ENCODE measurements at regions not wholly inside any gene's neighbourhood (a gene's known extent, or its start where the extent isn't known, plus 50 kb on each side); places are given as distances from the start of the nearest gene placed in this dataset.
"Not testable (repeated sequence)": the region's sequence is repeated elsewhere in the genome, so short reads cannot be mapped to it uniquely, and the experiment has no call there.

DNA sequence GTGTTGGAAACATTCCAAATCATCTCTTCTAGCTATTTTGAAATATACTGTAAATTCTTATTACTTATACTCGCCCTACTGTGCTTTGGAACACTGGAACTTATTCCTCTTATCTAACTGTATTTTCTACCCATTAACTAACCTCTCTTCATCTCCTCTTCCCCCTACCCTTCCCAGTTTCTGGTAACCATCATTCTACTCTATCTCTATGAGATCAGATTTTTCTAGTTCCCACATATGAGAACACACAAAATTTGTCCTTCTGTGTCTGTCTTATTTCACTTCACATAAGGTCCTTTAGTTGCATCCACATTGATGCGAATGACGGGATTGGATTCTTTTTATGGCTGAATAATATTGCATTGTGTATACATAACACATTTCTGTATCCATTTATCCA, 1003.8 kb upstream of the INTU start:
- DNase-seq (ENCODE audit: low spot score): no peak
- Mint-ChIP-seq H3K9me3 (peaks cover 6% of the 10 kb centered on the region), H3K36me3 (no peaks in the 10 kb centered on the region), H3K4me1 (ENCODE audit: low read depth in 2 of 2) (no peaks in the 10 kb centered on the region), H3K27me3 (no peaks in the 10 kb centered on the region), H3K4me3 (no peak overlapping the region), H3K27ac (no peak overlapping the region)
- no peak for ATAC-seq

DNA sequence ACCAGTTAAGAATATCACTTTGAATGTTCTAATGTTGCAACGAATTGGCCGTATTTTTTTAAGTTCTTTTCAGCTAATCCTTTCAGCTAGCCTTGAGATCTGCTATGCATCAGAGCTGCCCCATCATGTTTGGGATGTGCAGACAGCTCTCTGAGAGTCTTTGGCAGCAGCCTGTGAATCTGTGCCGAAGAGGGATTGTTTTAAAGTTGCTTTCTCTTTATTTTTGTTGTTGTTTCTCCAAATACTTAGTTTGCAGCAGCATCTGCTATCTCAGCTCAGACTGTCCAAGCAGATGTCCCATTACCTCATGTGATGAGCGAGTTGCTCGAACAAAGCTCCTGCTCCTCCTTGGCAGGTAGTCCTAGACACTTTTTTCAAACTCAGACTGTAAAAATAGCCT, 1002.5 kb upstream of the INTU start:
- no peak overlapping the region for H3K4me3 Mint-ChIP-seq
- DNase-seq (ENCODE audit: low spot score) (no peak), ATAC-seq (no peak)
- no peaks in the 10 kb centered on the region for H3K27me3 Mint-ChIP-seq
- H3K4me1 Mint-ChIP-seq (ENCODE audit: low read depth in 2 of 2): no peaks in the 10 kb centered on the region
- H3K36me3 Mint-ChIP-seq: no peaks in the 10 kb centered on the region
- peaks cover 6% of the 10 kb centered on the region for H3K9me3 Mint-ChIP-seq
- H3K27ac Mint-ChIP-seq: no peak overlapping the region

DNA sequence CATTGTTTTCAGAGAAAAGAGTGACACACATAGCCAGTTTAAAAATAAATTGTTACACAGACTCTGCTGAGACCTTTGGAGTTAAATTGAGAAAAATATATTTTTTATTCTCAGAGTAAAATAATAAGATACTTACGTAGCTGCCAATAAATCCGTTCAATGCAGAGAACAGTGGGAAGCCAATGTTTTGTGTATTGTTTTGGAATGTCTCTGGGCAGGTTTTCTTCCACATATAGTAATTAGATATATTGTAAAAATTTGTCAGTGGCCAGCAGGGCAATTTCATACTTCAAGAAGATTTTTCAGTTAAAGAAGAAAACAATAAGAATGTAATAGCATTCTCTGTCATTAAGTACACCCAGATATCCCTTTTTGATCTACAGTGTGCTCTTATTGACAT, 999.5 kb upstream of the INTU start:
- no peak for ATAC-seq
- Mint-ChIP-seq H3K27ac (no peak overlapping the region), H3K4me3 (no peak overlapping the region)

DNA sequence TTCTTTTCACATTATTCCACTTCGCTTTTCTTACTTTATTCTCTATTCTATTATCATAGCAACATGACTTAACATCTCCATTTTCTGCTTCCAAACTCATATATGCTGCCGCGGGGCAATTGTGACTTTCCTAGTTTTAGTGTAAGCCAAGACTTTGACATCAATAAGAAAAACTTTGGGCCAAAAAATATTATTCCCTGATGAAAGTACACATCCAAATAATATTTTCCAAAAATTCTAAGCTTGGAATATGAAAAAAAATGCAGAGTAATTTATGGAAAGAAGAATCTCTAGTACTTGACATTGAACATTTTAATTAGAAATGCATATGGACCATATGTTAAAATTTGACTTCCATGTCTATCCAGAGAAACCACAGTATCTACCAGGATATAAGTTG, 995.1 kb upstream of the INTU start:
- no peaks in the 10 kb centered on the region for H3K4me1 Mint-ChIP-seq (ENCODE audit: low read depth in 2 of 2)
- H3K9me3 Mint-ChIP-seq: peaks cover 17% of the 10 kb centered on the region
- H3K27ac Mint-ChIP-seq: no peak overlapping the region
- no peak for DNase-seq (ENCODE audit: low spot score)
- H3K27me3 Mint-ChIP-seq: no peaks in the 10 kb centered on the region
- no peak for ATAC-seq
- H3K36me3 Mint-ChIP-seq: no peaks in the 10 kb centered on the region
- H3K4me3 Mint-ChIP-seq: no peak overlapping the region

More for the DNA sequence above, 999.5 kb upstream of the INTU start:
- Mint-ChIP-seq H3K36me3 (no peaks in the 10 kb centered on the region), H3K4me1 (ENCODE audit: low read depth in 2 of 2) (no peaks in the 10 kb centered on the region), H3K9me3 (peaks cover 4% of the 10 kb centered on the region), H3K27me3 (no peaks in the 10 kb centered on the region)
- no peak for DNase-seq (ENCODE audit: low spot score)

DNA sequence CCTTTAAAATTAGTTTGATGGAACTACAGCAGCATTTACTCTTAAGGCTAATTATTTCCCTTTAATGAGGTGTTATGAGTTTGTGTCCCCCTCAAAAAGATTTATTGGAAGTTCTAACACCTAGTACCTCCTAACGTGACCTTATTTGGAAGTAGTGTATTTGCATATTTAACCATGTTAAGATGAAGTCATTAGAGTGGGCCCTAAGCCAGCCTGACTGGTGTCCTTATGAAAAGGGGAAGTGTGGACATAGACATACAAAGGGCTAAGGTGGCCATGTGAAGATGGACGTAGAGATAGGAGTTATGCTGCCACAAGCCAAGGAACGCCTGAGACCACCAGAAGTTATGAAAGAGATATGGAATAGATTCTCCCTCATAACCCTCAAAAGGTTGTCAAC, 985.4 kb upstream of the INTU start:
- DNase-seq (ENCODE audit: low spot score) (no peak), ATAC-seq (no peak)
- Mint-ChIP-seq H3K4me3 (no peak overlapping the region), H3K36me3 (no peaks in the 10 kb centered on the region), H3K27ac (no peak overlapping the region), H3K4me1 (ENCODE audit: low read depth in 2 of 2) (no peaks in the 10 kb centered on the region), H3K9me3 (peaks cover 9% of the 10 kb centered on the region), H3K27me3 (no peaks in the 10 kb centered on the region)

DNA sequence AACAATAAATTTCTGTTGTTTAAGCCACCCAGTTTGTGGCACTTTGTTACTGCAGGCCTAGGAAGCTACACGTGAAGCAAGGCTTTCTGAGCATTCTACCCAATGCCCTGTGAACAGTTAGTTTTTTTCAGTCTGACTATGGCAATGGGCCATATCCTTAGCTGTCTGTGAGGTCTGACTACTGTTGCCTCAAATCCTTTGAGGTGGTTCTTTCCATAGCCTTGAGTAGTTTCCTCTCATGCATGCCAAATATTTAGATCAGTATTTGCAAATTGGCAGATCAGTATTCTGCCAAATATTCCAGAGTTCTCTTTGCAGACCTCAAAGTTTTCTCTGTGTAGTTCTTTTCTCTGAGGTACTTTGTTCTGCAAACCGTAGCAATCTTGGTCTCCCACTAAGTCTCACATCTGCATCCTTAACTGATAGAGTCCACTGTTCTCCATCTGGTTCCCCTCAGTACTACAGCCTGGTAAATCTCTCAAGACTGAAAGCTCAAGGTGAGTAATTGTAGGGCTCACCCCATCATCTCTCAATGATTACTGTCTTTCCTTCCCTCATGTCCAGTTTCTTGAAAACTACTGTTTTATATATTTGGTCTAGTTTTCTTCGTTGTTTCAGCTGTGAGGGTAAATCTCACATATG, 984.9 kb upstream of the INTU start:
- no peak for DNase-seq (ENCODE audit: low spot score)
- Mint-ChIP-seq H3K27ac (no peak overlapping the region), H3K36me3 (no peaks in the 10 kb centered on the region), H3K27me3 (no peaks in the 10 kb centered on the region), H3K9me3 (peaks cover 6% of the 10 kb centered on the region), H3K4me3 (no peak overlapping the region), H3K4me1 (ENCODE audit: low read depth in 2 of 2) (no peaks in the 10 kb centered on the region)
- ATAC-seq: no peak

DNA sequence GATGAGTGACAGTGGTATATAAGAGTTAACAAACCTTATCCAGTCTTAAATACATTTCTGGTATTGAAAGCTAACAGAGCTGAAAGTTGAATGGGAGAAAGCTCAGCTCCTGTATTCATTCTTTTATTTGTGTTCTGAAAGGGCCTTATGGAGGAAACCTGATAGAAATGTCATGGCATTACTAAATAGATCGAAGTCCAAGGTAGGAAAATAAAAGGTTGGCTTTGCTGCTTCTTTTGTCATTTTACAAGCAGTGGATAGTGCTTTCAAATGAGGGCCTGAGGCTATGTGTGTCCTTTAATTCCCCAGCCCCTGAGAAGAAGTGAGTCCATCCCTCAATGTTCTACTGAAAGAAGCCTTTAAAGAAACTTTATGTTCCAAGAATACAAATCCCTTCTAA, 974.3 kb upstream of the INTU start:
- H3K27ac Mint-ChIP-seq: no peak overlapping the region
- no peak overlapping the region for H3K4me3 Mint-ChIP-seq
- H3K9me3 Mint-ChIP-seq: peaks cover 3% of the 10 kb centered on the region
- DNase-seq (ENCODE audit: low spot score): no peak
- H3K4me1 Mint-ChIP-seq (ENCODE audit: low read depth in 2 of 2): no peaks in the 10 kb centered on the region
- ATAC-seq: no peak
- H3K36me3 Mint-ChIP-seq: no peaks in the 10 kb centered on the region
- H3K27me3 Mint-ChIP-seq: no peaks in the 10 kb centered on the region

DNA sequence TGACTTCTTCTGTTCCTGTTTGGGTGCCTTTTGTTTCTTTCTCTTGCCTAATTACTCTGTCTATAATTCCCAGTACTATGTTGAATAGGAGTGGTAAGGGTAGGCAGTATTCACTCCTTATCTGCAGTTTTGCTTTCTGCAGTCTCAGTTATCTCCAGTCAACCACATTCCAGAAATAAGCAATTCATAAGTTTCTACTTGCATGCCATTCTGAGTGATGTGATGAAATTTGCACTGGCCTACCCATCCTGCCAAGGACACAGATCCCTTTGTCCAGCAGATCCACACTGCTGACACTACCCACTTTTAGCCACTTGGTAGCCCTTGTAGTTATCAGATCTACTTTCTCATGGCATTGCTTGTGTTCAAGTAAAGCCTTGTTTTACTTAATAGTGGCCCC, 971.6 kb upstream of the INTU start:
- ATAC-seq: no peak
- H3K9me3 Mint-ChIP-seq: peaks cover 6% of the 10 kb centered on the region
- no peak overlapping the region for H3K27ac Mint-ChIP-seq
- DNase-seq (ENCODE audit: low spot score): no peak
- no peaks in the 10 kb centered on the region for H3K36me3 Mint-ChIP-seq
- no peak overlapping the region for H3K4me3 Mint-ChIP-seq
- no peaks in the 10 kb centered on the region for H3K27me3 Mint-ChIP-seq
- H3K4me1 Mint-ChIP-seq (ENCODE audit: low read depth in 2 of 2): no peaks in the 10 kb centered on the region

DNA sequence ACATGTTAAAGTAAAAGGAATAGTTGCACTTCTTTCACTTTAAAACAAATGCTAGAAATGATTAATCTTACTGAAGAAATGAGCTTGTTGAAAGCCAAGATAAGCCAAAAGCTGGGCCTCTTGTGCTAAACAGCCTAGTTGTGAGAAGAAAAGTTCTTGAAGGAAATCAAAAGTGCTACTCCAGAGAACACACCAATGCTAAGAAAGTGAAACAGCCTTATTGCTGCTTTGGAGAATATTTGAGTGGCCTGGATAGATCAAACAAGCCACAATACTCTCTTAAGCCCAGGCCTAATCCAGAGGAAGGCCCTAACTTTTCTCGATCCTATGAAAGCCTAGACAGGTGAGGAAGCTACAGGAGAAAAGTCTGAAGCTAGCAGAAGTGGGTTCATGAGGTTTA, 967.9 kb upstream of the INTU start:
- DNase-seq (ENCODE audit: low spot score): no peak
- H3K27ac Mint-ChIP-seq: no peak overlapping the region
- H3K9me3 Mint-ChIP-seq: peaks cover 6% of the 10 kb centered on the region
- no peaks in the 10 kb centered on the region for H3K36me3 Mint-ChIP-seq
- no peak for ATAC-seq
- no peak overlapping the region for H3K4me3 Mint-ChIP-seq
- no peaks in the 10 kb centered on the region for H3K27me3 Mint-ChIP-seq
- no peaks in the 10 kb centered on the region for H3K4me1 Mint-ChIP-seq (ENCODE audit: low read depth in 2 of 2)

DNA sequence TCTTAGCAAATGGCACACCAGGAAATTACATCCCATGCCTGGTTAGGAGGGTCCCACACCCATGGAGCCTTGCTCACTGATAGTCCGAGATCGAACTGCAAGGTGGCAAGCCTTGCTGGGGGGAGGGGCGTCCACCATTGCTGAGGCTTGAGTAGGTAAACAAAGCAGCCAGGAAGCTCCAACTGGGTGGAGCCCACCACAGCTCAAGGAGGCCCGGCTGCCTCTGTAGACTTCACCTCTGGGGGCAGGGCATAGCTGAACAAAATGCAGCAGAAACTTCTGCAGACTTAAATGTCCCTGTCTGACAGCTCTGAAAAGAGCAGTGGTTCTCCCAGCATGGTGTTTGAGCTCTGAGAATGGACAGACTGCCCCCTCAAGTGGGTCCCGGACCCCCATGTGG, 962.7 kb upstream of the INTU start:
- not testable (repeated sequence) for ATAC-seq

DNA sequence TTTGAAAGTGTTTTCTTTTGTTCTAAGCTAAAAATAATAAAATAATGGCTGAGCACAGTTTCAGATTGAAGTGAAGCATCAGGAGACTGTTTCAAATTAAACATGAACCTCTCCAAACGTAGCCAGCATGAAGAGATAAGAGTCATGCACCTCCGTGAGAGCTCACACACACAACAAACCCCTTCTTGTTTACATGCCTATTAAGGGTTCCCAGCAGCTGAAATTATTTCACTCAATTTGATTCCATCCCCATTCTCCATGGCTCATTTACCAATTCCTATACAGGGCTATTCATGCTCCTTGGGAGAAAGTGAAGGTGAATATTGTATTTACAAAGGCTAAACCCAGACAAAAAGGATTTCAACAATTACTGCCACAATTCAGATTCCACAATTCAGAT, 954.1 kb upstream of the INTU start:
- DNase-seq (ENCODE audit: low spot score) (no peak), ATAC-seq (no peak)
- Mint-ChIP-seq H3K9me3 (peaks cover 8% of the 10 kb centered on the region), H3K27ac (no peak overlapping the region), H3K36me3 (no peaks in the 10 kb centered on the region), H3K4me3 (no peak overlapping the region), H3K4me1 (ENCODE audit: low read depth in 2 of 2) (no peaks in the 10 kb centered on the region), H3K27me3 (no peaks in the 10 kb centered on the region)

More for the DNA sequence above, 962.7 kb upstream of the INTU start:
- not testable (repeated sequence) for DNase-seq (ENCODE audit: low spot score); H3K4me1 Mint-ChIP-seq (ENCODE audit: low read depth in 2 of 2); H3K27ac Mint-ChIP-seq; H3K27me3 Mint-ChIP-seq; H3K4me3 Mint-ChIP-seq
- peaks cover 22% of the 10 kb centered on the region for H3K9me3 Mint-ChIP-seq
- H3K36me3 Mint-ChIP-seq: peaks cover 11% of the 10 kb centered on the region

DNA sequence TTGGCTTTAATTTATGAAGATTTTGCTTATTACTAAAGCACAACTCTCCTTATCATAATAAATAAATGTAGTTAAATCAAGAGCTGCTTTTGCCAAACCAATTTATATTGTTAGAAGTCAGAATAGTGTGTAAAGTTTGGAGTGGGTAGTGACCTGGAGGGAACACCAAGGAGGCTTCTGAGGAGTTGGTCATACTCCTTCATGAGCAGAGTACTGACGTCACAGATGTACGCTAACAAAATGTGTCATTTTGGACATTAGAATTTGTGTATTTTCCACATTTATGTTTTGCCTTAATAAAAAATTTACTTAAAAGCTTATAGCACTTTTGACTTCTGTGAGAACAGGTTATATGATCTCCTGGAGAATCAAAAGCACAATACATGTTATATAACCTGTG, 953.5 kb upstream of the INTU start:
- Mint-ChIP-seq H3K4me3 (no peak overlapping the region), H3K27ac (no peak overlapping the region), H3K27me3 (no peaks in the 10 kb centered on the region)

DNA sequence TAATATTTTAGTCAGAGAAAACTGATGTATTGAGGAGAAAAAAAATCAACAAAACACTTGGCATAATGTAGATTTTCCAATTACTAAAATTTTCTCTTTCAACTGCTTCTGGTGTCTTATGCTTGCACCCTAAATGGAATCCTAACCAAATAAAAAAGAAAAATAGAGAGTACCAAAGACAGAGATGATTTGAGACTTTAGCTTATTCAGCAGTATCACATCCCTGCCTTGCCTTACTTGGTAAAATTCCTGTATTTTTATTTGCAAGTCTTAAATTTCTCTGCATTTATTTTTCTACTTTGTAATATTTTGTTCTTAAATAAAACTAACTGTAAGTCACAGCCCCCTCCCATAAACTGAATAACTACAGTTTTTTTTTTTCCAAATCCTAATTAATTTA, 950.5 kb upstream of the INTU start:
- no peaks in the 10 kb centered on the region for H3K4me1 Mint-ChIP-seq (ENCODE audit: low read depth in 2 of 2)
- no peak overlapping the region for H3K27ac Mint-ChIP-seq
- H3K9me3 Mint-ChIP-seq: peaks cover 3% of the 10 kb centered on the region
- no peaks in the 10 kb centered on the region for H3K36me3 Mint-ChIP-seq
- no peak overlapping the region for H3K4me3 Mint-ChIP-seq
- ATAC-seq (no peak), DNase-seq (ENCODE audit: low spot score) (no peak)
- no peaks in the 10 kb centered on the region for H3K27me3 Mint-ChIP-seq

More for the DNA sequence above, 953.5 kb upstream of the INTU start:
- Mint-ChIP-seq H3K4me1 (ENCODE audit: low read depth in 2 of 2) (no peaks in the 10 kb centered on the region), H3K9me3 (peaks cover 3% of the 10 kb centered on the region), H3K36me3 (no peaks in the 10 kb centered on the region)
- ATAC-seq: no peak
- no peak for DNase-seq (ENCODE audit: low spot score)

DNA sequence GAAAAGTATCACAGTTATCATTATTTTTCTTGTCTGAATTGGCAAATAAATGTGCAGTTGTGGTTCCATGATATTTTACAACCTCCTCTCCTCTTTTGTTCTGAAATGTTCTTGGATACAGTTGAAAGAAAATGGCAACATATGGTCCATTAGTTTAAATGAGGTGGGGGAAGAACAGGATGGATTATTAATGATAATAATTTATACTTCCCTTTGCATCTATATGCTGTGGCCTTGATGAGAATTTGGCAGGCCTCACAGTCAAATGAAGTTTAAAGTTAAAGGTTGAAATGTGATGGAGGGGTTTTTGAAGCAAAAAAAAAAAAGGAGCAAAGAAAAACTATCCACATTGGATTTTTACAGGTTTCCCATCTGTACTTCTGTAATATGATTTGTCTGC, 946.3 kb upstream of the INTU start:
- no peak for ATAC-seq
- Mint-ChIP-seq H3K27me3 (no peaks in the 10 kb centered on the region), H3K9me3 (peaks cover 9% of the 10 kb centered on the region), H3K27ac (no peak overlapping the region), H3K36me3 (peaks cover 4% of the 10 kb centered on the region), H3K4me3 (no peak overlapping the region), H3K4me1 (ENCODE audit: low read depth in 2 of 2) (no peaks in the 10 kb centered on the region)
- DNase-seq (ENCODE audit: low spot score): no peak

DNA sequence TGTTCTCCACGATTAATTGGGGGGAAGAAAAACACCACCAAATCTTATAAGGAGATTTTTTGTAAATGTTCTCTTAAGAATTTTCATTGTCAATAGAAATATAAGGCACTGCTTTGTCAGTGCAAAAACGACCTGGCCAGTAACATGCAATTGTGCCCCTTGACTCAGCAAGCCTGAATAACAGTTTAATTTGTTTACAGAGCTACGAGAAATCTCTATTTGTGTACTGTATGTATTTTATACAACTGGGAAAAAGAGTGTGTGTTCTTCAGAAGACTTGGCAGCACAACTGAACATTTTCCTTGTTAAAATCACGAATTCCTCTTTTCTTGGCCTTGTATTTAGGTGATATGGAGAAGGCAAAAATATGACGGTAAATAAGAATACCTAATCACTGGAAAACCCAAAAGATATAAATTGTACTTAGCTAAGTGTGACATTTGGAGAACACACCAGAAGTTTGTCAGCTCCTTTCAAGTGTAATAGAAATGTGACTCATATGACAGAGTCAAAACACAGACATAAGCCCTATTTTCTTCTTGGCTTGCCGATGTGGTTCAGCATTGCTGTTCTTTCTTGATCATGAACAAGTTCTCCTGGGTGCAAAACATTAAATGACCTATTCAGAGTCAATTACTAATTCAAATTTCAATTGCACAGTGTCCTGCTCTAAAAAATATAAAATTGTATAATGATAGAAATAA, 945.0 kb upstream of the INTU start:
- DNase-seq (ENCODE audit: low spot score) (no peak), ATAC-seq (no peak)
- H3K4me1 Mint-ChIP-seq (ENCODE audit: low read depth in 2 of 2): no peaks in the 10 kb centered on the region
- peaks cover 12% of the 10 kb centered on the region for H3K9me3 Mint-ChIP-seq
- H3K36me3 Mint-ChIP-seq: peaks cover 6% of the 10 kb centered on the region
- H3K27me3 Mint-ChIP-seq: no peaks in the 10 kb centered on the region
- no peak overlapping the region for H3K27ac Mint-ChIP-seq
- no peak overlapping the region for H3K4me3 Mint-ChIP-seq

Measured in natural killer cell treated with Interleukin-12 subunit alpha and Interleukin-12 subunit beta and Interleukin-15 and Interleukin-18, amount 100 ng/mL, for 72 hours (primary cell).